ENCODE measurements at regions not wholly inside any gene's neighbourhood (a gene's known extent, or its start where the extent isn't known, plus 50 kb on each side); places are given as distances from the start of the nearest gene placed in this dataset.

- TF ChIP-seq, protein P1, sequence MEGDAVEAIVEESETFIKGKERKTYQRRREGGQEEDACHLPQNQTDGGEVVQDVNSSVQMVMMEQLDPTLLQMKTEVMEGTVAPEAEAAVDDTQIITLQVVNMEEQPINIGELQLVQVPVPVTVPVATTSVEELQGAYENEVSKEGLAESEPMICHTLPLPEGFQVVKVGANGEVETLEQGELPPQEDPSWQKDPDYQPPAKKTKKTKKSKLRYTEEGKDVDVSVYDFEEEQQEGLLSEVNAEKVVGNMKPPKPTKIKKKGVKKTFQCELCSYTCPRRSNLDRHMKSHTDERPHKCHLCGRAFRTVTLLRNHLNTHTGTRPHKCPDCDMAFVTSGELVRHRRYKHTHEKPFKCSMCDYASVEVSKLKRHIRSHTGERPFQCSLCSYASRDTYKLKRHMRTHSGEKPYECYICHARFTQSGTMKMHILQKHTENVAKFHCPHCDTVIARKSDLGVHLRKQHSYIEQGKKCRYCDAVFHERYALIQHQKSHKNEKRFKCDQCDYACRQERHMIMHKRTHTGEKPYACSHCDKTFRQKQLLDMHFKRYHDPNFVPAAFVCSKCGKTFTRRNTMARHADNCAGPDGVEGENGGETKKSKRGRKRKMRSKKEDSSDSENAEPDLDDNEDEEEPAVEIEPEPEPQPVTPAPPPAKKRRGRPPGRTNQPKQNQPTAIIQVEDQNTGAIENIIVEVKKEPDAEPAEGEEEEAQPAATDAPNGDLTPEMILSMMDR (conservative IDR thresholded peaks at IDR 0.05) = no peak
- TF ChIP-seq ZFX (IDR thresholded peaks at IDR 0.05) = no peak
These were observed 331.1 kb downstream of the BCL11B start for GRCh38 chr14:98940693-98941437.
